GM21619 (cell line): ENCODE measurements at regions not wholly inside any gene's neighbourhood (a gene's known extent, or its start where the extent isn't known, plus 50 kb on each side); places are given as distances from the start of the nearest gene placed in this dataset.

Experiments
- ATAC-seq: cut with Tn5 transposase; IDR thresholded peaks from one replicate; pipeline ENCODE4 v1.9.1; 2021; ENCODE audit not compliant: unreplicated experiment

DNA sequence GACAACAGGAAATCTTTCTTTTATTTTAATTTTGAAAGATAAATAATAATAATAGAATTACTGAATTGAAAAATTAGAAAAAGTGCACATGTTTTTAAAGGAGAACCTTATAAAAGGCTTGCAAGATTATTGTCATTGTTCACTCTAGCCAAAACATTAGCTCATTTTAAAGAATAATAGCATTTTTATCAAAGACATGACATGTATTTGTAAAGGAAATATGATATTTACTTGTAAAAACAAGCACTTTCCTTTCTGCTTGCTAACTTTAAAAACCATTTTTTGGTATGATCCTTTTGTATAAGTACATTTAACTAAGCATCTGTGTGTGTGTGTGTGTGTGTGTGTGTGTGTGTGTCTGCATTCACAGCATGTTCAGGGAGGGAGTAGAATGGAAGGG is 156.3 kb upstream of the C1orf87 start:
- ATAC-seq: no peak

DNA sequence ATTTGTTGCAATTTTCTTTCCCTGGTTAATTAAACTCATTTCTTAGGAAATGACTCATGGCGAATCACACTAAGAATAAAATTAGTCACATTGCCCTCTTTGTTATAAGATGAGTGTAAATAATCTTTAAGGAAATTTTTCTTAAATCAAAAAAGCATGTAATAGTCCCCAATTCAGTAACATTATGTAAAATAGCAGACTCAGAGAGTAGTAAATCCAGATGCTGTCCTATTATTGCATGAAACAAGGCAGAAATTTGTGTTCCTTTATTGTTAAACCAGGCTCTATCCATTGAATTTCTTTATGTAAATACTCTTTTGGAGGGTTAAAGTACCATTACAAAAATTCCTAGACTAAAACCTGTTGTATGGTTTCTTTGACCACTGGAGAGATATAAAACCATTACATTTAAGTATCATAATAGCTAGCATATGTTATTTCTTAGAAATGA is 154.5 kb upstream of the C1orf87 start:
- ATAC-seq: no peak

DNA sequence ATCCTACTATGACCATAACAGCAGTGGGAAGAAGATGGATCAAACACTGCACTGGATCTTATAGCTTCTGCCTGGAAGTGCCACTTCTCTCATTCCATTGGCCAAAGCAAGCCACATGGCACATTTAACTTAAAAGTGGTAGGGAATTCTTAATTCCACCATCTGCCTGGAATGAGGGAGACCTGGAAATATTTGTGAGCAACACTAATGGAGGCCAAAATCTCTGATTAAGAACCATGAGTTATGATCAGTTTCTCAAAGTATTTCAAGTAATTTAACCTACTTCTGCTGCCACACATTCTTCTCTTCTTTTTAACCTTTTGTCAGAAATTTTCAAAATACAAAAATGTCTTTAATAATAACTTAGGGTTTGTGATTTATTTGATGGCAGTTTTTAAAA is 154.0 kb upstream of the C1orf87 start:
- no peak for ATAC-seq

DNA sequence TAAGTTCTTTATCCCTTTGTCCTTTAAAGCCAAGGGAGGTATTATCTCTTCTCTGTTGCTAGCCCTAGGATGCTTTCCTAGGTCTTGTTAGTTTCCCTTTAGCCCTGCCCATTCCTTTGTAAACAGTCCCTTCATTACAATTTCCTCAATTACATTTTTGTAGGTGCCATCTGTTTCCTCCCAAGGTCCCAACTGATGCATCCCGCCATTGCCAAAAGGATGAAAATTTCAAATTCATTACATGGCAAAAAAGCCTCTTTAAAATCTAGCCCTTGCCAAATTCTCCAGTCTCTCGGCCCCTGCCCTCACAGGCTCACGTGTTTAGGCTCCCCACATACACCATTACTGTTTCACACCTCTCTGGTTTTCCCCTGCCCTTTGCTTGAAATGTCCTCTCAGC is 151.9 kb upstream of the C1orf87 start:
- ATAC-seq: no peak

DNA sequence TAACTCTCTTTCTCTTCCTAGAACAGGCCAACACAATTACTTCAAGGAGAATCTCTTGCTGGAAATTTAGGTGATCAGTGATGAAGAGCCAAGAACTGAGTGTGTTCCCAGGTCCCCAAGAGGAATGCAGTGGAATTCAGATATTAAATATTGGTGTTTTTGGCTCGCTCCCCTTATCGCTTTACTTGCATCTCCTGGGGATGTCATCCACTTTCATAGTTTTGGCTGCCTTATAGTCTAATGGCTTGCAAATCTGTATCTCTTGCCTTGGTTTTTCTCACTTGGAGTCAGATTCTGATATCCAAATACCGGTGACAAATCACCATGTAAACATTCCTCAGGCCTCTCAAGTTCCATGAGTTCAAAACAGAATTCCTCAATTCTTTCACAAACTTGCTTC is 151.0 kb upstream of the C1orf87 start:
- ATAC-seq: no peak

DNA sequence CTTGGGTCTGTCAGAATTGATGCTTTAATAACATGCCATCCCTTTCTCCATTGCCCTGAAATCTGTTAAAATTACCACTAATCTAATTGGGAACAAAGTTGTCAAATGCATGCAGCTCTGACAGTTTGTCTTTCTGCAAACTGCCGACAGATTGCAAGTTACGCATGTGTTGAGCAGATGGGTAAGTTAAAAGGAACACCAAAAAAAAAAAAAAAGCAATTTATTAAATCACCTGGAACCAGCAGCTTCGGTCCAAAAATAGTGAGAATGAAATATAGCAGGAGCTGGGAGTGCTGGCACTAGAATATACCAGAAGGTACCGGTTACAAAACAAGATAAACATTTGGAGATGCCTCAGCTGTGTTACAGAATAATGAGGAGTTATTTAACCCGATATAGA is 149.6 kb upstream of the C1orf87 start:
- ATAC-seq: no peak

DNA sequence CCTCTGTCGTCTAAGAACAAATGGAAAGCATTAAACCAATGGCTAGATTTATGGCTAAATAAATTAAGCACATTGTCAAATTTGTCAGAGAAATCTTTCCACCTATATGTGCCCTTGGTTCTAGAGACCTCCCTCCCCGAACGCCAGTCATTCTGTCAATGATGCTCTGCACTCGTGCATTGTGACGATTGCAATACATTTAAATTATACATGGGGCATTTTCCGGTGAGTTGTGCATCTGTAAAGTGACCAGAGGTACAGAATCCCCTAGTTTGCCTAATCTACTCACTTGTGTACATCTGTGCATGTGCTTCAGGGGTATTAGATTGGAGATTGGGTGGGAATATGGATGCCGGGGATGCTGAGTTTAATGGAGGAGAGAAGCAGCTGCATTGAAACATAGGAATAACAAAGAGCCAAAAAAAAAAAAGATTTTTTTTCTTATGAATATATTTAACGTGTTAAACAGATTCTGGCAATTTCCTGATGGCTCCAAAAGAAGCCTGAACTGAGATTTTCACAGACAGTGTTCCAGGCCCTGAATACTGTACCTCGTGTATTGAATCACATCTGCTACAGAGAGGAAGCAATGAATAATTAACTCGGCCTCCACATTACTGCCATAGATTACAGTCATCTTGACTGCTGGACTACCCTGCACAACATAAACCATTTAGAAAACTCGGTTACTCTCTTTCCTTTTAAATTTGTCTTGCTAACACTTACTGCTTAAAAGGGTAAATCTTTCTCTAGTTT is 149.0 kb upstream of the C1orf87 start:
- ATAC-seq: no peak

DNA sequence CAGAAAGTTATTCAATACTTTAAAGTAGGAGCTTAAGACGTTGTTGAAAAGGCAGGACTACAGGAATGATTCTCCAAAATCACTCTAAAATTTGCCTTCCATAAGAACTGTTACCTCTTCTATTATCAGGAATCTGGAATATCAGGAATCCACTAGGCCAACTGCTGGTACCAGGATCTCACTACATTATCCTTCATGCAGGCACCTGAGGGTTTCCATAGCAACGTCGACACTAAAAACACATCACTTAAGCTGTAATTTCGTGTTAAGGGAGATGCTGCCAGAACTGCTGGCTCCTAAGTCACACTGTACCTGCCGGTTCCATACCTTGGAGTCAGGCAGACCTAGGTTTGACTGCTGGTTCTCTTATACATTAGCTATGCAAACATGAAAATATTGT is 139.7 kb upstream of the C1orf87 start:
- ATAC-seq: no peak

DNA sequence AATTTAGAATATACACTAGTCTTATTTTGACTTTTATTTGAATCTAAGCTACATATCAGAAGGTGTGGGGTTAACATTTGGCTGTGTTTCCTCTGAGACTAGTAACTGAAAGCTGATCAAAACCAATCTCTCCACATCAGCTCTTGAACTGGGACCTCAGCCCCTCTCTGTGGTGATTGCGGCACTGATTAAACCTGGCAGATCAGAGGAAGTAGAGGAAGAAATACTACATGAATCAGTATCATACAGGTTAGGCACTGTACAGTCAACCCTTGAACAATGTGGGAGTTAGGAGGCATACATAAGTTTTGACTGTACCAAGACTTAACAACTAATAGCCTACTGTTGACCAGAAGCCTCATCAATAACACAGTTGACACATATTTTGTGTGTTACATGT is 122.5 kb upstream of the C1orf87 start:
- ATAC-seq: no peak

DNA sequence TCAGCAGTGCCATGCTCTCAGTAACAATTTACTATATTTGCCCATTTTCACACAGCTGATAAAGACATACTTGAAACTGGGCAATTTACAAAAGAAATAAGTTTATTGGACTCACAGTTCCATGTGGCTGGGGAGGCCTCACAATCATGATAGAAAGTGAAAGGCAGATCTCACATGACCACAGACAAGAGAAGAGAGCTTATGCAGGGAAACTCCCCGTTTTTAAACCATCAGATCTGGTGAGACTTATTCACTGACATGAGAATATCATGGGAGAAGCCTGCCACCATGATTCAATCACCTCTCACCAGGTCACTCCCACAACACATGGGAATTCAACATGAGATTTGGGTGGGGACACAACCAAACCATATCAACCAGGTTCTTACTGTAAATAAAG is 112.1 kb upstream of the C1orf87 start:
- ATAC-seq: no peak

DNA sequence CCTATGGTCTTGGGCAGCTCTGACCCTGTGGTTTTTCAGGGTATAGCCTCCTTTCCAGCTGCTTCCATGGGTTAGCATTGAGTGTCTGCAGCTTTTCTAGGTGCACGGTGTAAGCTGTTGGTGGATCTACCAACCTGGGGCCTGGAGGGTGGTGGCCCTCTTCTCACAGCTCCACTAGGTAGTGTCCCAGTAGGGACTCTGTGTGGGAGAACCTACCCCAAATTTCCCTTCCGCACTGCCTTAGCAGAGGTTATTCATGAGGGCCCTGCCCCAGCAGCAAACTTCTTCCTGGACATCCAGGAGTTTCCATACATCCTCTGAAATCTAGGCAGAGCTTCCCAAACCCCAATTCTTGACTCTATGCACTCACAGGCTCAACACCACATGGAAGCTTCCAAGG is 111.0 kb upstream of the C1orf87 start:
- no peak for ATAC-seq

DNA sequence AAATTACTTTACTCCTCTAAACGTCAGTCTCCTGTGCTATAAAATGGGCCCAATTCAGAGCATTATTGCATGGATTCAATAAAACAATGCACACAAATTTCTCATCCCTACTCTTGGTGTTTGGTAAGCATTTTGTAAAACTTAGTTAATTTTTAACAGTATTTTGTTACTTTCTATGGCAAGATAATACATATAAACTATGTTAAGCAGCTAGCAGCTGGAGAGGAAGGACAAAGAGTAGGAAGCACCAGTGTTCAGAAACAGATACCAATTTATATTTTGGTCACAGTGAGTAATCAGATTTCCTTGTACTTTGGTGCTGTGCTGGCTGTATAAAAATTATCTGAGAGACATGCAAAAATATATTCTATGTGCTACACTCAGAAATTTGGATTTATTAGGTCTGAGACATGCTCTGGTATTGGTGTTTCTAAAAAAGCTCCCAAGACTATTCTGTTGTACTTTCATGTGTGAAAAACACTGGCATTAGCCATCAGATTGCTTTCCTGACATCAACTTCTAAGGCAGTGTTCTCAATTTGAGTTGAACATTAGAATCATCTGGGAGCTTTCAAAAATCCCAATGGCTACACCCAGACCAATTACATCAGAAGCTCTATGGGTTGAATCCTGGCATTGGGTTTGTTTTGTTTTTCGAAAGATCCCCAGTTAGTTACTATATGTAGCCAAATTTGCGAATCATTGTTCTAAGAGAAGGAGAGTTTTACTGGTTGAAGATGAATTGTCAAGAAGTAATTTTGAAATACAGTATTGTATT is 100.3 kb upstream of the C1orf87 start:
- no peak for ATAC-seq

DNA sequence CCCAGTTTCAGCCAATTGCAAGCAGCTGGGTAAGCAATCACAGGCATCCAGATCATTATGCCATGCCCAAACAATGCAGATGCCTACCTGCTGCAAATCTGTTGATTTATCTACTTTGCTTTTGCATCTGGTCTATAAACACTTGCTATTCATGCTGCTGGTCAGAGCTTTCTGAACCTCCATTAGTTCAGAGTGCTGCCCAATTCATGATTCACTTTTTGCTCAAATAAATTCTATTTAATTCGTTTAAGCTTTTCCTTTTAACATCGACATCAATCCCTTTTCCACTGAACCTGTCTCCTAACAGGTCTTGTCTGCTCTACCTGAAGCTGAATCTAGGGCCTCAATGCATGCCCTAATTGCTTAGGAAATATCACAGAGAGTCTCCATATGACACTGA is 99.4 kb upstream of the C1orf87 start:
- ATAC-seq: no peak

DNA sequence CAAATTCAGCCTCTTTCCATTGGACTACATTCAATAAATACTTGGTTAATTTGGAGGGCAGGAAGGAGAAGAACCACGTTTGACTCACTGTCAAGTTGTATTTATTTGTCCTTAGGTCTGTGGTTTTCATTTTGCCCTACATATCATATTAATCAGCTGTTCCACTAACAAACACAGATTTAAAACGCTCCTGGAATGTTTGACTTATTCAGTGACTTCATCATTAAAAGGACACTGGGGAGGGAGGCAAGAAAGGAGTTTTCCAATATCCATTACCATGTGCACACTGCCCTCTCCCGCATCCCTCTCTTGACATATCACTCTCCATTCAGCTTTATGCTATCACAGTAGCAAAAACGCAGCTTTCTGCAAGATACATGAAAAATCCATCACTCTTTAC is 98.2 kb upstream of the C1orf87 start:
- ATAC-seq: no peak

DNA sequence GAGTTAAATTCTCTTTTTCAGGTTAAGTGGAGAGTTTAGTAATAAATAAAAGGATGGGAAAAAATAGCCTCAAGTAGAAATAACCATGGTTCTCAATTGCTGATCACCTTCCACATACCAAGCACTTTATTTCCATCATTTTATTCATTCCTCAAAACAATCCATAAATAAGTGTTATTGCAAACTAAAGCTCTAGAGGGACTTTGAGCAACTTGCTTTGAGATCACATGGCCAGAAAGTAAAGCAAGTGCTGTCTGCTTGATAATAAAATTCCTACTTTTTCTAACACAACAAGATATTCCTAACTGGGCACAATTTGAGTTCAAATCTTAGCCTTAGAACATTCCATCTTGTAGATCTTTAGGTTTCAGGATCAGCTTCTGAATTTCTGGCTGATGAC is 97.1 kb upstream of the C1orf87 start:
- ATAC-seq: no peak

DNA sequence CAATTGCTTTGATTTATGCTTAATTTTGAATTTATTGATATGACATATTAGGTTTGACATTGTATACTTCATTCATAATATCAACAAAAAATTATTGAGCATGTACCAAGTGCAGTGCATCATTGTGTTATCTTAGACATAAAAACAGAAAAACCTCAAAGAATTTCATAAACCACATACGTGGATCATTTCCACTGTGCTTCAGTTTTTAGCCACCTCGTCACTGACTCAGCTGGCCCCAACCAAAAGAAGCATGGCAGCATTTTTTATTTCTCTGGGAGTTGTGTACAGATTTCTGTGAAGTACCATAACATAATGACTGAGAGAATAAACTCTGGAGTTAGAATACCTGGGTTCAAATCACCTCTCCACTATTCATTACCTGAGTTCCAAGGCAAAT is 95.6 kb upstream of the C1orf87 start:
- no peak for ATAC-seq

DNA sequence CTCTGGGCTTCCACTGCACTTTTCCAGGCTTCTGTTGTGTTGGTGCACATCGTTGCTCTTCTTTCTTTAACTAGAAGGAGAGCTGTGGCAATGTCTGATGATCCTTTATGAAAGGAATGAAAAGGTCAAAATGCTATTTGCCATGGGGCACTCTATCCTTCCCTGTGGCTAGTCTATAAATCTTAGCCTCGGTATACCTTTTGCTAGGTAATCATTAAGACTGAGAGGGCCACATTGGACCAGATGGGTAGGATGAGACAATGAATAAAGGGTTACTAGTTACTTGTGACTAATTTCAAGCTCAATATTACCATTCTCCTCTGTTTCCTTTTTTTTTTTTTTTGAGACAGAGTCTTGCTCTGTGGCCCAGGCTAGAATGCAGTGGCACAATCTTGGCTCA is 89.4 kb upstream of the C1orf87 start:
- no peak for ATAC-seq

DNA sequence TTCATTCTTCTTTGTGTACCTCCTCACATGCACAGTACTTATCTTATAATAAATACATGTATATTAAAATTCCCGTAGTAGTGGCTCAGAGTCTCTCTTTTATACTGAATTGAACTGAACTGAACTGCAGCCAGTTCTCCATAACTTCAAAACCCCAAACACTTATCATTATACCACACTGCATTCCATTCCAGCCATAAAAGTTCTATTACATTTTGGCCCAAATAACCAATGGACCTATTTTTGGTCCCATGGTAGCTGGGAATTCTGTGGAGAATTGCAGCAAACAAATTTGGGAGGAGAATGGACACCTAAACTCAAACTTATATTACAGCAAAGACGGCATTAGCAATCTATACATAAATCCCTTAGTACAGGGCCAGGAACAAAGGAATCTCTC is 86.6 kb upstream of the C1orf87 start:
- no peak for ATAC-seq

DNA sequence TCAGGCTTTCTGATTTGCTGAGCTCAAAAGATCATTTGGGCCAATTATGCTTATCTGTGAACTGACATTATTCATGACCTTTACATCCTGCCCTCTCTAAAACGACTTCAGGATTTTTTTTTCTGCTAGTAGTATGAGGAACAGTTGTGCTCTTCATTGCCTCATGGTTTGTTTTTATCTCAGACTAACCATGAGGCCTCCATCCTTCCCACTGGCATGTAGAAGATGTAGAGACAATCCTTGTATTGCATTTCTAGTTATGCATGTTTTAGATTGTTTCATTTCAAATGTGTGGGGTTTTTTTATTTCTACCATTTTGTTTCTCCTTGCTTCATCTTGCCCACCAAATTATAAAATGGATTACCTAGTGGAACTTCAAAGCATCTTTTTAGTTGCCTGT is 82.8 kb upstream of the C1orf87 start:
- no peak for ATAC-seq

DNA sequence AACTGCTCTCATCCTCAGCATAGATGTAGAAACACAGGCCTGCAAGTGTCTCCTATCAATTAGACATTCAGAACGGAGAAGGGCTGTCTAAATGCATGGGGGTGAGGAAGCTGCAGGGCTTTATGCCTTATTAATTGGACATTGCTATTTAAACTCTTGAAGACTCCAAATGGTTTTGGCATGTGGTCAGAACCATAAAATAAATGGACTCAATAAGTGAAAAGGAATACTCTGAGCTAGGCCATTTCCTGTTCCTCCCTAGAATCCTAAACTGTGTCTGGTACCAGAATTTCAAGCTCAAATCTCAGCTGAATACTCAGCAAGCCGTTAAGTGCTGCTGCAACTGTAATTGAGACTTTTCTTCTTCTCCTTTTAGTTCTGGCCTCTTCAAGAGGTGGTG is 80.4 kb upstream of the C1orf87 start:
- ATAC-seq: no peak

DNA sequence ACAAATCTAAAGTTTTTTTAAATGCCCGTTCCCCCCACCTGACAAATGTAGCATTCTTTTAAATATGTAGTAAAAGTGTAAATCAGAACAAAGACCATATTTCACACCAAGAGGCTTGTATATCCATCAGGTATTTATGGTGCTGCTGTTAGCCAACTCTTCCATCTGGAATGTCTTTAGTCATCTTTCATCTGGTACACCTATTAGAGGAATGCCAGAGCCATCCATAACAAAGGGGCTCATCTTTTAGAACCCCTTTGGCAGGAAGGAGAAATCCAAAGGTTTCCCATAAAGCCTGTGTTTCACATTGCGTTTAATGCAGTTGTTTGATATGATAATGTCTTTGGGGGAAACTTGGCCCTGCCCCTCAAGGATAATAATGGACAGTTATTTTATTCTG is 79.3 kb upstream of the C1orf87 start:
- no peak for ATAC-seq

DNA sequence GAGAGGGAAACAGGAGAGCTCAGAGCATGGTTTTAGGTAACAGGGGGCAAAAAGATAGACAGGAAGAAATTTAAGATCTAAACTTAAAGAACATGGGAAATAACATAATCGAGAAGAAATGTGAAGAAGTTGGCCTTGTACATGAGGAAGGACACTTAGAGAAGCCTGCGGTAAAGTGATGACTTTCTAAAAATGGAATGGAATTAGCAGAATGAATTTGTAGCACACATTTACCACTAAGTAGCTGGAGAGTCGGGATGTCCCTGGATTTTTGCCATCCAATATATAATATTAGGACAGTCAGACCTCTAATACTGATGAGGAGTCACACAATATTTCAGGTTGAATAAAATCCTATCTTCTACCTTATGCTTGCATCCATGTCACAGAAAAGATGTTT is 77.7 kb upstream of the C1orf87 start:
- ATAC-seq: no peak

DNA sequence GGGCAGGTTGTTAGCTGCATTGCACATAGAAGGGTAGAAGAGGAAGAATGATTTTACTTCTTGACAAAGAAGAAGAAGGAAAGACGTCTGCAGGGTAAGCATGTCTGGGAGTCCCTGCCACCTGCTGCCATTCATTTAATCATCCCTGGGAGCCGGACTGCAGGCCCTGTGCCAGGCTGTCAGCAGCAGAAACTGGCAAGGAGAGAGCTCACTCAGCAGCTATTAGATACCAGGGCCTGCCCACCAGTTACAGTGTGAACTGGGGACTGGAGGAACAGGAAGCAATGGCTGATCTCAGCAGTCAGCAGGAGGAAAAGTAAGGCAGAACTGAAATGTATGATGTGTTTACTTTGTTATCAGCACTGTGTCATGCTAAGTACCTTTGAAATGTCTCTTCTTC is 75.7 kb upstream of the C1orf87 start:
- no peak for ATAC-seq
